SK-N-SH (cell line): ENCODE measurements at regions not wholly inside any gene's neighbourhood (a gene's known extent, or its start where the extent isn't known, plus 50 kb on each side); places are given as distances from the start of the nearest gene placed in this dataset.

Source experiments
- CTCF ChIA-PET: fragments of 300-600, 350-600 bp; formaldehyde crosslinking; extraction: SDS; loops from one replicate; lab custom pipeline; 2021; lab: Yijun Ruan, JAX
- POLR2A ChIA-PET: fragments of 350-600 bp; sonication (Branson Sonifier 250); formaldehyde crosslinking; extraction: SDS; loops from one replicate; lab custom pipeline; 2020; ENCODE audit warnings: antibody characterized with exemption, inconsistent platforms; lab: Yijun Ruan, JAX
- DNase-seq: peaks from one replicate; pipeline ENCODE4 v3.0.0; 2012
- H2AFZ ChIP-seq: fragments of 200-600 bp; sonication (generic); 2 replicates; pipeline ENCODE4 v1.8.1; 2016; ENCODE audit warnings: antibody characterized with exemption, mild to moderate bottlenecking, low read depth
- H3F3A ChIP-seq: fragments of 200-600 bp; sonication (generic); replicated peaks from 2 replicates; pipeline ENCODE3; 2016; ENCODE audit warnings: antibody characterized with exemption, mild to moderate bottlenecking; ENCODE audit not compliant: insufficient read depth
- H3K27ac ChIP-seq, 2 experiments: fragments of 200-500 bp in 1 of 2; fragments of 200-600 bp in 1 of 2; sonication (Bioruptor generic) in 1 of 2; sonication (generic), shearing (Covaris generic) in 1 of 2; 2 replicates each; pipeline versions ENCODE4 v1.5.1 to v1.6.1; 2014 to 2016; ENCODE audit warnings: low read depth in 2 of 2, inconsistent platforms in 1 of 2, low read length in 1 of 2, mild to moderate bottlenecking in 1 of 2, mixed read lengths in 1 of 2
- H3K27me3 ChIP-seq: fragments of 200-600 bp; sonication (generic), shearing (Covaris generic); 2 replicates; pipeline ENCODE4 v1.6.1; 2016; ENCODE audit warnings: mixed run types; ENCODE audit not compliant: insufficient read depth
- H3K36me3 ChIP-seq, 2 experiments: fragments of 200-500 bp in 1 of 2; fragments of 200-600 bp in 1 of 2; sonication (Bioruptor generic) in 1 of 2; sonication (generic) in 1 of 2; replicated peaks in 1 of 2; 2 replicates each; pipeline versions ENCODE3 to v1.5.1; 2014 to 2016; ENCODE audit warnings: low read length in 1 of 2, mild to moderate bottlenecking in 1 of 2; ENCODE audit not compliant: insufficient read depth in 2 of 2, control insufficient read depth in 1 of 2
- H3K4me1 ChIP-seq, 2 experiments: fragments of 200-500 bp in 1 of 2; fragments of 200-600 bp in 1 of 2; sonication (Bioruptor generic) in 1 of 2; sonication (generic), shearing (Covaris generic) in 1 of 2; 2 replicates each; pipeline versions ENCODE4 v1.5.1 to v1.6.1; 2014 to 2016; ENCODE audit warnings: low read depth in 1 of 2, low read length in 1 of 2, mixed run types in 1 of 2; ENCODE audit not compliant: insufficient read depth in 2 of 2, control insufficient read depth in 1 of 2
- H3K4me2 ChIP-seq: fragments of 200-600 bp; sonication (generic), shearing (Covaris generic); 2 replicates; pipeline ENCODE4 v1.6.1; 2017; ENCODE audit warnings: mixed run types
- H3K4me3 ChIP-seq, 2 experiments: fragments of 200-500 bp in 1 of 2; fragments of 200-600 bp in 1 of 2; sonication (Bioruptor generic) in 1 of 2; sonication (generic), shearing (Covaris generic) in 1 of 2; 2 replicates each; pipeline versions ENCODE4 v1.5.1 to v1.8.1; 2014 to 2016; ENCODE audit warnings: low read depth in 2 of 2, inconsistent platforms in 1 of 2, low read length in 1 of 2, mild to moderate bottlenecking in 1 of 2, mixed read lengths in 1 of 2, moderate library complexity in 1 of 2
- H3K79me2 ChIP-seq: fragments of 200-600 bp; sonication (generic); 2 replicates; pipeline ENCODE4 v1.8.1; 2017; ENCODE audit warnings: mild to moderate bottlenecking; ENCODE audit not compliant: insufficient read depth
- H3K9ac ChIP-seq: fragments of 200-600 bp; sonication (generic); 2 replicates; pipeline ENCODE4 v1.6.1; 2017; ENCODE audit warnings: mixed run types
- H3K9me2 ChIP-seq: fragments of 200-600 bp; sonication (generic); 2 replicates; pipeline ENCODE4 v1.6.1; 2017; ENCODE audit warnings: mixed run types
- H3K9me3 ChIP-seq: fragments of 200-600 bp; sonication (generic); 2 replicates; pipeline ENCODE4 v1.6.1; 2017; ENCODE audit warnings: mixed run types, mild to moderate bottlenecking, moderate library complexity
- H4K20me1 ChIP-seq: fragments of 200-600 bp; sonication (generic); 2 replicates; pipeline ENCODE4 v1.6.1; 2017; ENCODE audit warnings: mild to moderate bottlenecking, mixed run types; ENCODE audit not compliant: insufficient read depth
- CTCF ChIP-seq: fragments of 200-600 bp; sonication (generic); IDR thresholded peaks from 2 replicates; pipeline ENCODE4 v1.6.1; 2017; ENCODE audit warnings: antibody characterized with exemption, mild to moderate bottlenecking, moderate library complexity
- EP300 ChIP-seq, 2 experiments: IDR thresholded peaks; 2 replicates each; pipeline versions ENCODE4 v1.4.0 to v1.6.1; 2012; ENCODE audit warnings: borderline replicate concordance in 1 of 2, low read depth in 1 of 2, low read length in 1 of 2
- EZH2phosphoT487 ChIP-seq: fragments of 200-600 bp; sonication (generic); IDR thresholded peaks from 2 replicates; pipeline ENCODE4 v1.6.1; 2017; ENCODE audit warnings: low read depth, mixed run types, mild to moderate bottlenecking, antibody characterized with exemption, moderate library complexity, borderline replicate concordance
- FOSL2 ChIP-seq: IDR thresholded peaks from 2 replicates; pipeline ENCODE4 v1.4.0; 2012; ENCODE audit warnings: low read depth, mild to moderate bottlenecking, moderate library complexity, borderline replicate concordance
- NRF1 ChIP-seq: IDR thresholded peaks from 2 replicates; pipeline ENCODE4 v1.6.1; 2012; ENCODE audit warnings: low read depth, mild to moderate bottlenecking, low read length
- RCOR1 ChIP-seq: fragments of 150-350 bp; IDR thresholded peaks from 2 replicates; pipeline ENCODE4 v1.6.1; 2017; ENCODE audit warnings: antibody characterized with exemption, low read length
- REST ChIP-seq: IDR thresholded peaks from 2 replicates; pipeline ENCODE4 v1.6.1; 2012; ENCODE audit warnings: mild to moderate bottlenecking, low read depth, low read length, moderate library complexity
- SMC3 ChIP-seq: IDR thresholded peaks from 2 replicates; pipeline ENCODE4 v1.6.1; 2012; ENCODE audit warnings: low read depth, low read length, improper control_type of control experiment
- YY1 ChIP-seq: IDR thresholded peaks from 2 replicates; pipeline ENCODE4 v1.4.0; 2012; ENCODE audit warnings: low read depth, mild to moderate bottlenecking
- ZBTB33 ChIP-seq: IDR thresholded peaks from 2 replicates; pipeline ENCODE4 v1.4.0; 2012; ENCODE audit warnings: low read depth, borderline replicate concordance
- WGBS: methylation state at CpG from one replicate; pipeline ENCODE4 v1.1.6; 2017; ENCODE audit warnings: low lambda C conversion rate; 5-methylcytosine and 5-hydroxymethylcytosine counted together

GRCh38 chr2:226023383-226023782 lies 623.9 kb downstream of the NYAP2 start:
- Histone ChIP-seq H3K4me2 (no peak overlapping the region), H3K9me3 (no peaks in the 10 kb centered on the region), H3K4me1 (no peaks in the 10 kb centered on the region), H3K27ac (no peak overlapping the region), H2AFZ (no peak overlapping the region), H3K36me3 (no peaks in the 10 kb centered on the region), H3K79me2 (no peaks in the 10 kb centered on the region), H3F3A (no peaks in the 10 kb centered on the region), H3K9me2 (no peaks in the 10 kb centered on the region; the same call in 1 of the 2 replicates), H4K20me1 (no peaks in the 10 kb centered on the region), H3K4me3 (no peak overlapping the region), H3K9ac (no peak overlapping the region), H3K27me3 (no peaks in the 10 kb centered on the region)
- ChIA-PET POLR2A (no interaction called here), CTCF (no interaction called here)
- peak; percentile 2 for DNase-seq
- 37% methylated on average over 5 of the region's 5 CpGs for WGBS
- TF ChIP-seq RCOR1 (no peak), CTCF (peak; percentile 16; the same call in 1 of the 2 replicates), REST (no peak), NRF1 (no peak), SMC3 (no peak), EZH2phosphoT487 (no peak), YY1 (no peak), FOSL2 (no peak)

GRCh38 chr2:226020956-226021355 lies 621.4 kb downstream of the NYAP2 start:
- 22% methylated on average over 1 of the region's 1 CpG for WGBS
- no peak for DNase-seq
- Histone ChIP-seq H3K36me3 (no peaks in the 10 kb centered on the region), H3K4me2 (no peak overlapping the region), H3K27me3 (no peaks in the 10 kb centered on the region), H2AFZ (no peak overlapping the region), H3K4me3 (no peak overlapping the region), H3K79me2 (no peaks in the 10 kb centered on the region), H3K27ac (no peak overlapping the region), H4K20me1 (no peaks in the 10 kb centered on the region), H3K9ac (no peak overlapping the region), H3K4me1 (no peaks in the 10 kb centered on the region), H3K9me3 (no peaks in the 10 kb centered on the region)
- ChIA-PET POLR2A (no interaction called here), CTCF (no interaction called here)
- TF ChIP-seq ZBTB33, result no peak
- TF ChIP-seq EP300 (IDR thresholded peaks at IDR 0.05; ENCODE audit: borderline replicate concordance in 1 of 2, low read depth in 1 of 2, low read length in 1 of 2), result no peak
- TF ChIP-seq, all 33 proteins: peak for 0
- Histone ChIP-seq H3F3A (no peaks in the 10 kb centered on the region), H3K9me2 (no peaks in the 10 kb centered on the region; the same call in 1 of the 2 replicates)
